Vagina (tissue), 2 donors: ENCODE measurements at regions not wholly inside any gene's neighbourhood (a gene's known extent, or its start where the extent isn't known, plus 50 kb on each side); places are given as distances from the start of the nearest gene placed in this dataset.

Source experiments
- POLR2A ChIP-seq, 2 donors: fragments of 450-650 bp; IDR thresholded peaks; one replicate each; pipeline ENCODE4 v1.6.1; 2017; ENCODE audit warnings: antibody characterized with exemption in 2 of 2, mild to moderate bottlenecking in 2 of 2, moderate library complexity in 2 of 2
- POLR2AphosphoS5 ChIP-seq, 2 donors: sonication (generic); formaldehyde crosslinking; IDR thresholded peaks; one replicate each; pipeline ENCODE4 v1.9.0; 2017; ENCODE audit warnings: antibody characterized with exemption in 2 of 2, mild to moderate bottlenecking in 2 of 2, low read depth in 1 of 2; ENCODE audit not compliant: insufficient read depth in 1 of 2
- TF ChIP-seq, protein P1 (sequence below), 3 experiments: fragments of 450-650 bp in 2 of 3; fragments of 200-600 bp in 1 of 3; sonication (generic) in 1 of 3; IDR thresholded peaks; one replicate each; pipeline ENCODE4 v1.5.1; 2017 to 2019; ENCODE audit warnings: antibody characterized with exemption in 3 of 3, mild to moderate bottlenecking in 2 of 3, moderate library complexity in 2 of 3

DNA sequence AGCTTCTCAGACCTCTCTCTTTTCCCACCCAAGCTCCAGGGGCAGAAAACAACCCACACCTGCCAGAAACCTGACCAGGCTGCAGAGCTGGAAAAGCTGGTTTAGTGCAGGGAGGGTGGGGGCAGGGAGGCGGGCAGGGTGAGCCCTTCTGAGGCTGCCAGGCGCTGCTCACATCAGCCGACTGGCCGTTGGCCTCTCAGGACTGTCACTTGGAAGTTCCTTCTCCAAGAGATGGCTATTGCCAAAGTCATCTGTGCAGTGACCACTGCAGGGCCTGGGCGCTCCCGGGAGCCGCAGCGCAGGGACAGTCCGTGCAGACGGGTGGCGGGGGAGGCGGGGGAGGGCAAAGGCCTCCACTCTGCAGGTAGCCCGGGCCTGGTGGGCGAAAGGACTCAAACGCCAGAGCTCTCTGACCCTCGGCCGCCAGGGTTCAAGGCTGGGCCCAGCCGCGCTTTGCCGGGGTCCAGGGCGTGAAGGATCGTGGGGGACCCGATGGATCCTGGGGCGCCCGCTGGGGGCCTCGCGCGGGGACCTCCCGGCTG is 205.0 kb upstream of the IER5L start:
- TF ChIP-seq, protein P1, sequence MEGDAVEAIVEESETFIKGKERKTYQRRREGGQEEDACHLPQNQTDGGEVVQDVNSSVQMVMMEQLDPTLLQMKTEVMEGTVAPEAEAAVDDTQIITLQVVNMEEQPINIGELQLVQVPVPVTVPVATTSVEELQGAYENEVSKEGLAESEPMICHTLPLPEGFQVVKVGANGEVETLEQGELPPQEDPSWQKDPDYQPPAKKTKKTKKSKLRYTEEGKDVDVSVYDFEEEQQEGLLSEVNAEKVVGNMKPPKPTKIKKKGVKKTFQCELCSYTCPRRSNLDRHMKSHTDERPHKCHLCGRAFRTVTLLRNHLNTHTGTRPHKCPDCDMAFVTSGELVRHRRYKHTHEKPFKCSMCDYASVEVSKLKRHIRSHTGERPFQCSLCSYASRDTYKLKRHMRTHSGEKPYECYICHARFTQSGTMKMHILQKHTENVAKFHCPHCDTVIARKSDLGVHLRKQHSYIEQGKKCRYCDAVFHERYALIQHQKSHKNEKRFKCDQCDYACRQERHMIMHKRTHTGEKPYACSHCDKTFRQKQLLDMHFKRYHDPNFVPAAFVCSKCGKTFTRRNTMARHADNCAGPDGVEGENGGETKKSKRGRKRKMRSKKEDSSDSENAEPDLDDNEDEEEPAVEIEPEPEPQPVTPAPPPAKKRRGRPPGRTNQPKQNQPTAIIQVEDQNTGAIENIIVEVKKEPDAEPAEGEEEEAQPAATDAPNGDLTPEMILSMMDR (IDR thresholded peaks at IDR 0.05), result no peak
- TF ChIP-seq POLR2A (IDR thresholded peaks at IDR 0.05), result no peak
- peak; percentile 36 to 48 for TF ChIP-seq POLR2AphosphoS5 (IDR thresholded peaks at IDR 0.05; ENCODE audit: insufficient read depth in 1 of 2, low read depth in 1 of 2)
